ENCODE measurements at regions not wholly inside any gene's neighbourhood (a gene's known extent, or its start where the extent isn't known, plus 50 kb on each side); places are given as distances from the start of the nearest gene placed in this dataset.

GRCh38 chr5:3654515-3654914 is 58.9 kb downstream of the IRX1 start:
- no peak overlapping the region for H3K27ac Mint-ChIP-seq
- no peaks in the 10 kb centered on the region for H3K27me3 Mint-ChIP-seq (ENCODE audit: insufficient read depth)
- peaks cover 62% of the 10 kb centered on the region for H3K9me3 Mint-ChIP-seq
- TF ChIP-seq CTCF (IDR thresholded peaks at IDR 0.05): no peak
- peaks cover 4% of the 10 kb centered on the region; the same call in 1 of the 2 replicates for H3K36me3 Mint-ChIP-seq (ENCODE audit: low read depth)
- H3K4me3 Mint-ChIP-seq: no peak overlapping the region
- H3K4me1 Mint-ChIP-seq (ENCODE audit: low read depth): no peaks in the 10 kb centered on the region
- DNase-seq: no peak

- Mint-ChIP-seq H3K27ac (no peak overlapping the region), H3K27me3 (ENCODE audit: insufficient read depth) (no peaks in the 10 kb centered on the region), H3K9me3 (peaks cover 59% of the 10 kb centered on the region), H3K36me3 (ENCODE audit: low read depth) (peaks cover 4% of the 10 kb centered on the region; the same call in 1 of the 2 replicates), H3K4me1 (ENCODE audit: low read depth) (no peaks in the 10 kb centered on the region), H3K4me3 (no peak overlapping the region)
- TF ChIP-seq CTCF (IDR thresholded peaks at IDR 0.05): no peak
- DNase-seq: no peak
Measured at GRCh38 chr5:3656803-3657202, 61.2 kb downstream of the IRX1 start.

GRCh38 chr5:3657364-3658022 is 61.9 kb downstream of the IRX1 start:
- Mint-ChIP-seq H3K4me1 (ENCODE audit: low read depth) (no peaks in the 10 kb centered on the region), H3K4me3 (no peak overlapping the region), H3K36me3 (ENCODE audit: low read depth) (peaks cover 4% of the 10 kb centered on the region; the same call in 1 of the 2 replicates), H3K27me3 (ENCODE audit: insufficient read depth) (no peaks in the 10 kb centered on the region), H3K27ac (no peak overlapping the region), H3K9me3 (peaks cover 52% of the 10 kb centered on the region)
- no peak for TF ChIP-seq CTCF (IDR thresholded peaks at IDR 0.05)
- DNase-seq: no peak

- no peak for TF ChIP-seq CTCF (IDR thresholded peaks at IDR 0.05)
Measured at GRCh38 chr5:3658929-3659328, 63.3 kb downstream of the IRX1 start.

GRCh38 chr5:3659907-3660306 is 64.3 kb downstream of the IRX1 start:
- TF ChIP-seq CTCF (IDR thresholded peaks at IDR 0.05): no peak
- no peak for DNase-seq
- H3K4me3 Mint-ChIP-seq: no peak overlapping the region

More at GRCh38 chr5:3658929-3659328, 63.3 kb downstream of the IRX1 start:
- no peaks in the 10 kb centered on the region; the same call in 1 of the 2 replicates for H3K27me3 Mint-ChIP-seq (ENCODE audit: insufficient read depth)
- H3K4me1 Mint-ChIP-seq (ENCODE audit: low read depth): no peaks in the 10 kb centered on the region
- peaks cover 4% of the 10 kb centered on the region; the same call in 1 of the 2 replicates for H3K36me3 Mint-ChIP-seq (ENCODE audit: low read depth)
- no peak overlapping the region for H3K27ac Mint-ChIP-seq
- H3K9me3 Mint-ChIP-seq: peaks cover 50% of the 10 kb centered on the region
- DNase-seq: no peak
- no peak overlapping the region for H3K4me3 Mint-ChIP-seq

More at GRCh38 chr5:3659907-3660306, 64.3 kb downstream of the IRX1 start:
- no peak overlapping the region for H3K27ac Mint-ChIP-seq
- H3K4me1 Mint-ChIP-seq (ENCODE audit: low read depth): no peaks in the 10 kb centered on the region
- peaks cover 4% of the 10 kb centered on the region; the same call in 1 of the 2 replicates for H3K36me3 Mint-ChIP-seq (ENCODE audit: low read depth)
- peaks cover 54% of the 10 kb centered on the region for H3K9me3 Mint-ChIP-seq
- H3K27me3 Mint-ChIP-seq (ENCODE audit: insufficient read depth): no peaks in the 10 kb centered on the region; the same call in 1 of the 2 replicates
